Stimulated activated CD4-positive, alpha-beta T cell treated with anti-CD3 and anti-CD28 coated beads, Interleukin-4, amount 100 ng/mL, for 24 hours (primary cell): ENCODE measurements at regions not wholly inside any gene's neighbourhood (a gene's known extent, or its start where the extent isn't known, plus 50 kb on each side); places are given as distances from the start of the nearest gene placed in this dataset.

ENCODE experiments used
- DNase-seq: peaks from one replicate; pipeline ENCODE4 v3.0.0-alpha.2; 2020

DNA sequence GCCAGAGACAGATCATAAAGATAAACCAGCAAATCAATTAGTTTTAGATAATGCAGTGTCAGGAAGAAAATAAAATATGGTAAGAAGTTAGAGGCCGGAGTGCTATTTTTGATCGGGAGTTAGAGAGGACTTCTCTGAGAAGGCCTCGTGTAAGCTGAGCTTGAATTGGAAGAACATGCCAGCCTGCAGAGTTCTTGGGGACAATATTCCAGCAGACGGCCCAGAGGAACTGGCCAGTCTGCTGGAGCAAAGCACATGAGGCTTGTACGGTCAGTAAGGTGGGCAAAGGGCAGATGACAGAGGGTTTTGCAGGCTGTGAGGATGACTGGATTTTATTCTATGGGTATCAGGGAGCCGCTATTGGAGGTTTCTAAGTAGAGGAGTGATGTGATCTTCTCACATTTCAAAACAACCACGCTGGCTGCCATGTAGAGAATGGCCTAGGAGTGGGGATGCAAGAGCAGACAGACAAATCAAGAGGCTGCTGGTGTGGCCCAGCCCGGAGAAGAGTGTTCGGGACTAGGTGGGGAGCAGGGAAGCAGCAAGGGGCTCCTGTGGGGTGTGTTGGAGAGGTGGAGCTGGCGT, 84.0 kb downstream of the HES1 start:
- no peak for DNase-seq

GRCh38 chr3:194220901-194221326, 85.0 kb downstream of the HES1 start:
- no peak for DNase-seq

- DNase-seq, result no peak
Observed at GRCh38 chr3:194221336-194221735, 85.4 kb downstream of the HES1 start.

- DNase-seq, result no peak
Observed at GRCh38 chr3:194223951-194224350, 88.0 kb downstream of the HES1 start.

DNA sequence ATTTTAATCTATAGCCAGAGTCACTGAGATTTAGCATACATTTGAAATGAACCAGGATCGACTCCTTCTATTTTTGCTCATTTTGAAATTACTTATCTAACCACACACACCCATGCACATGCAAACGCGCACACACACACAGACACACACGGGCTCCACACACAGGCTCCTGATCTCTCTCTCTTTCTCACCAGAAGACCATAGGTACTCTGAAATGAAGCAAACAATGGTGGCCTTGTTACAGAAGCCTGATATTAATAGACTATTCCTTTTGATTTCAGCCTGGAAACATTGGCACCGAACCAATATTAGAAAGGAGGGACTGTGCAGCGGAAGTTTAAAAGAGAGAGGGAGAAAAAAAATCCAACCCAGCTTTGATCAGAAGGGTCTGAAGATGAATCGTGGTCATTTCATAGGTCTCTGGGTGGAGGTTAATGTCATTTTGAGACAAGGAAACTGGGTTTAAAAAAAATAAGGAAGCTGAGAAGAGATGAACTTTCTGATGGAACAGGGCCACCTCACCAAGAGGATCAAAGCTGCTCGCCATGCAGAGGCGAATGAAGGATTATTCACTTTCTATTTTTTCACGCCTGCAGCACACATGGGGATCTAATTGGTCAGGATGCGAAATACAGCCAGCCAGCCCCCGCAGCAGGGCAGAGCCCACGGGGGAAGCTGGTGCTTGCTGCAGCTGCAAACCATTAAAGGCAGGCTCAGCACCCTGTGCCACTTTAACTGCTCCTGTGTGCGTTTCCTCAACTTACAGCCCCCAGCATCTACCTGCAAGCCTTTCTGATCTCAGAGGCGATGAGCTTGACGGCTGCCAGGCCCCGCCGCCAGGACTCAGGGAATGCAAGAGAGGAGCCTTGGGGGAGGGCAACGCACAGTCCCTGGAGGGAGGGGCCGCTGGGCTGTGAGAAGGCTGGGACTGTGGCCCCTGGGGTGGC, 88.8 kb downstream of the HES1 start:
- DNase-seq, result no peak

DNA sequence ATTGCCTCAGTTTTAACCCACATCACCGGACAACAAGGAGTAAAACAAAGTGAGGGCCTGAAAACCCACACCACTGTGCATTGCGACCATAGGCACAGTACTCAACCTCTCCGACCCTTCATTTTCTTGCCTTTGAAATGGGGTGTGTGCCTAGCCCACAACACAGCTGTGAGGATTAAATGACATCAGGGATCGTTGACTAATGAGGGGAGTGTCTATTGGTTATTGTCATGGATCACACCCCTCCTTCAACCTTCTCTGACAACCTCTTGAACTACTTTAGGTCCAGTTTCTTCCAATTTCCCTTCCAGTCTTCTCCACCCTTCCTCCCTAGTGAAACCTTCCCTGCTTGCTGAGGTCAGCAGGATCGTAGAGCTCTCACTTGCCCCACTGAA, 89.5 kb downstream of the HES1 start:
- DNase-seq, result no peak

DNA sequence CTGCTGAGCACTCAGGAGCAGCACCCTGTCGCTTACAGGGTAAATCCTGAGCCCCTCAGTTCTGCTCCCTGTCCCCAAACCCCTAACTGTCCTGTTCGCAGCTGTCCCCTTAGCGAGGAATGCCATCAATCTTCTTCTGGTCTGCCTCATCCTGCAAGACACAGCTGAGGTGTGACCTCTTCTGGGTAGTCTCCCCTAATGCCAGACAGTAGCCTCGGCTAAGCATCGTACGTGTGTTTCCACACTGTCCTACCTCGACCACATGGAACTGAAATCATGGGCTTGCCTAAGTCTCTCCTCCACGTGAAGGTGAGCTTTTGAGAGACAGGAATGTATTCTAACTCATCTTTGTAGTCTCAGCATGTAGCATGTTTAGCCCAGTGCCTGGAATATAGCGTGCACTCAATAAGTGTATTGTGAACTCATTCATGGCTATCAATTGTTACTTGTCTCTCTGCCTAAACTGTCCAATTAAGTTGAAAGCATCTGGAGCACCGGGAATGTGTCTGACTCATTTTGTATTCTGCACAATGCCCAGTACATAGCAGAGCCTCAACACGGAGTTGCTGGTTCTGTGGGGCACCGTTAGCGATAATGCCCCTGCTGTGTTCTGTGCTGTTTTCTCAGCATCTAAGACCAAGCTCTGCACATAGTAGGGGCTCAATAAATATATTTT, 90.2 kb downstream of the HES1 start:
- DNase-seq, result no peak

DNA sequence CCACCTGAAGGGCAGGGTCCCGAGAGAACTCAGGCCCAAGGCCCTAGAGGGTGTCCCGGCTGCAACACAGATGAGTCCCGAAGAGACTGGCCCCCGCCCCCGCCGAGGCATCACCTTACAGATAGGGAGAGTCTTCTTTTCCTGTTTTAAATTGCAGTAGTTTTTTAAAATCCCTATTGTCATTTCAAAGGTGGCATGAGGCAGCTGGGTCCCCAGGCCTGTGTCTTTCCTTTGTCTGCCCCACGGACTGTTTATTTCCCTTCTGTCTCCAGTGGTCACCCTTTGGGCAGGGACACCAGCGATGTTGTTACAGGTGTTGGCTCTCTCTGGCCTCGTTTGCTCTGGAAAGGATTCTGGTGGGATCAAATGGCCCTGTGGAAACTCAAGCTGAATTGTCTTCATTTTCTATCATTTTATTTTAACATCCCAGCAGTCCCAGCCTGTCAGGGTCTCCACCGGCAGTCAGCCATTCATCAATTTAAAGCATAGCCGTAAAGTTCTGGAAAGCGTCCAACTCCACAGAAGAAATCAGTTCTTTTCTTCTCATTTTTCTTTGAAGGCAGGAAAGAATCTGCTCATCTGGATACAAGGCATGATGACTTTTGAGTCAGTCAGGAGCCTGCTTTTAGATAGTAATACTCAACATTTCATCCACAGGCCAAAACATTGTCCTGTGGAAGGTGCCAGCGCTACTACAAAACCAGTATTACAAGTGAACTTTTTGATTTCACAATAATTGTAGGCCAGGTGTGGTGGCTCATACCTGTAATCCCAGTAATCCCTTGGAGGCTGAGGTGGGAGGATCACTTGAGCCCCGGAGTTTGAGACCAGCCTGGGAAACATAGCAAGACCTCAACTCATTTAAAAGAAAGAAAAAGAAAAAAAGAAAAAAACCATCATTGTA, 96.2 kb downstream of the HES1 start:
- no peak for DNase-seq

DNA sequence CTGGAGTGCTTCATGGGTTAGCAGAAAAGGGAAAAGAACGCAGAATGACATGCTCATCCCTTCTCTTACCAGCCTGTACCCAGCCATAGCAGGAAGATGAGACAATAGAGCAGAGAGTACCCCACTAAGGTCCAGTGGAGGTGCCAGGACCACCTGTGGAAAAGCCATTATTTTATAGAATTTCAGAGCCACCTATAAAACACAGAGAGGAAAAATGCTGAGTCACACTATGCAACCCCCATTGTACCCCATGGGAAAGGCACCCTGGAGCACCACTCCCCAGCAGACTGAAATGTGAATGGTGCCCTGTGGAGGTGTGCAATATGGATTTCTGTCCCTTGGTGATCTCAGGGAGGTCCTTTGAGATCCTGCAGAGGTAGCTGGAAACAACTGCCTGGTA, 97.2 kb downstream of the HES1 start:
- DNase-seq, result no peak

DNA sequence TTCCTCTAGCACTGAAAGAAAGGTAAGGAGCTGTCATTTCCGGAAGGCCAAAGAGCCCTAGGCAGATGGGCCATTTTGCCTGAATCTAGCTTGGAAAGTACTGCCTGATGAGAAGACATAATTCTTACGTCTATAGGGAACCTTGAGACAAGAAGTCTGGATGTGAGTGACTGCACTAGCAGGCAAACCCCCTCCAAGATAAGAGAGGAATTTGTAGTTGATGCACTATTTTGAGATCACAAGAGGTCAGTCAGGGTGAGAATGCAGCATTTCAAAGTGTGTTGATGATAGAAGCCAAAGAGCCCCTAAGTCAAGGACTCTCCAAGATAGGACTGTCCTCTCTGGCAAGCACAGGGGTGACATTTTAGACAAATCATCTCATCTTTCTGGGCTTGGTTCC, 99.2 kb downstream of the HES1 start:
- DNase-seq, result no peak

GRCh38 chr3:194237110-194237509, 101.2 kb downstream of the HES1 start:
- DNase-seq, result no peak

DNA sequence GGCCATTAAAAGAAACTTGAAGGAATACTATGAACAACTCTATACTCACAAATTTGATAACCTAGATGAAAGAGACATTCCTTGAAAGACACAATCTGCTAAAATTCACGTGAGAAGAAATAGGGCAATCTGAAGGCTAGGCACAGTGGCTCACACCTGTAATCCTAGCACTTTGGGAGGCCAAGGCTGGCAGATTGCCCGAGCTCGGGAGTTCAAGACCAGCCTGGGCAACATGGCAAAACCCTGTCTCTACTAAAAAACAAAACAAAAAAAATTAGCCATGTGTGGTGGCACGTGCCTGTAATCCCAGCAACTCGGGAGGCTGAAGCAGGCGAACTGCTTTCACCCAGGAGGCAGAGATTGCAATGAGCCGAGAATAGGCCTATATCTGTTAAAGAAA, 104.8 kb downstream of the HES1 start:
- DNase-seq, result no peak

GRCh38 chr3:194243172-194243837, 107.4 kb downstream of the HES1 start:
- DNase-seq, result no peak

DNA sequence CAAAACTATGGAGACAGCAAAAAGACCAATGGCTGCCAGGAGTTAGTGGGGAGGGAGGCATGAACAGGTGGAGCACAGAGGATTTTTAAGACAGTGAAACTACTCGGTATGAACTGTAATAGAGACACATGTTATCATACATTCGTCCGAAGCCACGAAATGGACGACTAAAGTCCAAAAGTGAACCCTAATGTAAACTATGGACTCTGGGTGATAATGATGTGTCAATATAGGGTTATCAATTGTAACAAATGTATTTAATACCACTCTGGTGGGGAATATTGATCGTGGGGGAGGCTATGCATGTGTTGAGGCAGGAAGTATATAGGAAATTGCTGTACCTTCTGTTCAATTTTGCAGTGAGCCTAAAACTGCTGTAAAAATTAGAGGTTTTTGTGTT, 107.0 kb downstream of the CPN2 start:
- no peak for DNase-seq

GRCh38 chr3:194245474-194245873, 105.7 kb downstream of the CPN2 start:
- no peak for DNase-seq

GRCh38 chr3:194245975-194246561, 105.1 kb downstream of the CPN2 start:
- no peak for DNase-seq

- no peak for DNase-seq
Observed at GRCh38 chr3:194246709-194247349, 104.3 kb downstream of the CPN2 start.

DNA sequence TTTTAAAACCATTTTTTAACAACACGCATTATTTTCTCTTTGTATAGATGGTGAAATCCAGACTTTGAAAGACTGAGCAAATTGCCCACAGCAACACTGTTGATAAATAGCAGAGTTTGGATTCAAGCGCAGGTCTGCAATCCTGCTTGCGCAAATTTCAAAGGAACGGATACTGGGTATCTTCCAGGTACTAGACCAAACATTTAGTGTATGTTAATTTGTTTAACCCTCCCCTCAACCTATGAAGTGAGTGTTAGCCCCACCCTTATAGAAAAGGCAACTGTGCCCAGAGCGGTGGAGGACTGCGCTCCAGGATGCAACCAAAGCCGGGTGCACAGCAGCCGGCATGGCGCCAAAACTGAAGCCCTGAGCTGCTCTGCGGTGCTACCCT, 103.8 kb downstream of the CPN2 start:
- DNase-seq, result no peak

DNA sequence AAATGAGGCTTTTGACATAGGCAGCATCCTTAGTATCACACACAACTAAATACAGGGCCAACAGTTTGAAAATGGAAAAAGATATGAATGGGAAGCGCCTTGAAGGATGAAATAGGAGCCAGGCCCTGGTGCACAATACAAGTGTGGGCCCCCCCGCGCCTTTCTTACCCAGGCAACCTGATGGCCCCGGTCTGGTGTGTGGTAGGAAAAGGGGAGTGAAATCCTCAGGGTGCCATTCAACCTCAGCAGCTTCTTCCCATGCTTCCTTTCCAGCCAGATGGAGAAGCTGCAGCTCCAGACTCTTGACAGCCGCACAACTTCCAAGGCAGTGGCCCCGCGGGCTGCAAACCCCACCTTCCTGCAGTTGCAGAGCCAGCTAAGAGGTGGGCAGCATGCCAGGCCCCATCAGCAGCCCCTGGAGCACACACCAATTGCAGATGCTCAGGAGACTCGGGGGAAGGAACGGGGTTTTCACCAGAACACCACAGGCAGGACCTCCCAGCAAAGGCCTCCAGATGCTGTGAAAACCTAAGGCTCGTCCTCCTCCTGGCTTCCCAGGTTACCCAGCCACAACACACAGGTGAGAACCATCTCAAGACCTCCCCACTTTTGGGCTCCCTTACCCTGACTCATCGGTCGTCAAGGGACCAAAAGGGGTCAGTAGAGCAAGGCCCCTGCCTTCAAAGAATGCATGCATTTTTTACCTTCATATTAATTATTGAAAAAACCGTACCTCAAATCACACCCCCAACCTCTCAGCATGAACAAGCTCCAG, 101.6 kb downstream of the CPN2 start:
- DNase-seq, result no peak
